ENCODE measurements at regions not wholly inside any gene's neighbourhood (a gene's known extent, or its start where the extent isn't known, plus 50 kb on each side); places are given as distances from the start of the nearest gene placed in this dataset.
"Not testable (repeated sequence)": the region's sequence is repeated elsewhere in the genome, so short reads cannot be mapped to it uniquely, and the experiment has no call there.

DNA sequence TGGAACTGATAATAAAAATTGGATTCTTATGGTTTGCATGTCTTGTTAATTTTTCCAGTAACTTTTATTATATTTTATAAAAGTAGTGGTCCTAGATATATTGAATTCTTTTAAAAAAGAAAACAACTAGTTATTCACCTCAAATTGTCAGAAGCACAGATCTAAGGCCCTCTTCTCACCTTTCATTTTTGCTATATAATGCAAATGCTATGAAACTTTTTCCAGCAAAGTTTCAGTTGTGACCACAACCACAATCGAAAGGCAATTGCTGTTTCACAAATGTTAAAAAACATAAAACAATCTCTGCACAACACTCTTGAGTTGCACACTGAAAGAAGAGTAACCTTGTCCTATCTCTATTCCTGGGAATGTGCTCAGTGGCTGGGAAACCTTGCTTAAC, 479.8 kb upstream of the FLRT2 start:
- FAIRE-seq (no peak), DNase-seq (ENCODE audit: insufficient read length, low spot score) (no peak)
- TF ChIP-seq POLR2A (IDR thresholded peaks at IDR 0.05; ENCODE audit: low read depth, low read length), result no peak

GRCh38 chr14:85052646-85053045, 477.3 kb upstream of the FLRT2 start:
- DNase-seq (ENCODE audit: insufficient read length, low spot score) (no peak), FAIRE-seq (no peak)
- no peak for TF ChIP-seq POLR2A (IDR thresholded peaks at IDR 0.05; ENCODE audit: low read depth, low read length)

- no peak for FAIRE-seq
- no peak for DNase-seq (ENCODE audit: insufficient read length, low spot score)
- TF ChIP-seq POLR2A (IDR thresholded peaks at IDR 0.05; ENCODE audit: low read depth, low read length), result no peak
These were observed 475.8 kb upstream of the FLRT2 start for GRCh38 chr14:85054178-85054577.

GRCh38 chr14:85056267-85056666, 473.7 kb upstream of the FLRT2 start:
- DNase-seq (ENCODE audit: insufficient read length, low spot score) (no peak), FAIRE-seq (no peak)
- TF ChIP-seq POLR2A (IDR thresholded peaks at IDR 0.05; ENCODE audit: low read depth, low read length), result no peak

DNA sequence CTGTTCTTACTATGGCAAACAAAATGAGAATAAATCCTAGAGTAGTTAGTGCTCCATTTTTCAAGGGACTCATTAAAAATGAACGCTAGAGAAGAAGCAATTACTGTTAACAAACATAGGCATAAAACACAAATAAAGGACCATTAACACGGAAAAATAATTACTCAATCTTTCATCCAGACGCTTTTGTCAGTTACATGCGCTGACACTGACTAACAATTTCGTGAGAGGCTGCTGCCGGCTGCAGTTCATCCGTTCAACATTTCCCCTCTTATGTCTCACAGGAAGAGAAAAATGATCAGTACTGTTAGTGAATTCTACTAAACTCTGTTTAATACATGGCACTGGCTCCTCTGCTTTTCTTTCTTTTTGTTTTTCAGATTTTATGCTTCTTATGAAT, 472.7 kb upstream of the FLRT2 start:
- TF ChIP-seq POLR2A (IDR thresholded peaks at IDR 0.05; ENCODE audit: low read depth, low read length), result no peak
- FAIRE-seq, result no peak
- no peak for DNase-seq (ENCODE audit: insufficient read length, low spot score)

DNA sequence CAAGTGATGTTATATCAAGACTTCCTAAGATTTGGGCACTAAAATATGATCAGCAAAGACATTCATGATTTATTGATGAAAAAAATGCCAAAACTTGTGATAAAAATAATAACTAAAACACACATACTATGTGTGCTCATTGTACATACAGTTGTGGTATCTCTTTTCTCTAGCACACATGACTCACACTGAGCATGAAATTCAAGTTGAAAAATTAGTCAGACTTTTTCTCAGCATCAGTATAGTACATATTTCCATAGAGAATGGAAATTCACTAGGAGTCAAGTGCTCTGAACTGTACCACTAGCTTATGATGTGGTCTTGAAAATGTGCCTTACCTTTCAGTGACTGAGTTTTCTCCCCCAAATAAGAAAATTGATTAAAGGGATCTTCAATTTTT, 471.8 kb upstream of the FLRT2 start:
- no peak for TF ChIP-seq POLR2A (IDR thresholded peaks at IDR 0.05; ENCODE audit: low read depth, low read length)
- FAIRE-seq (no peak), DNase-seq (ENCODE audit: insufficient read length, low spot score) (no peak)

DNA sequence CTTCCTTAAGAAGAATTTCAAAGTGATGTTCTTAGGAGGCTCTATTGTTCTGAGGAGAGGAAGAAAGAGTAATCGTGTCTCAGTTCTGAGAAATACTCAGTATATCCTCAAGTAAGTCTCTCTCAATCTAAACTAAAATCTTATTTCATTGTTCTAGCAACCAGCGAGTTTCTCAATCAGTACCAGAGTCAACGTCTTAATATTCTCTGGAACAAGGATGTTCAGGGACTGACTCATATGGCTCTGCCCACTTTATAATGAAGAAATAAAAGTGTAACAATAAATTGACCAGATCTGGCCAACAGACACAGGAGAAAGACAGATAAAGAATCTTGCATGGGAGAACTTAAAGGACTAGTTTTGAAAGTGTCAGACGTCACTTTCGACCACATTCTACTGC, 469.8 kb upstream of the FLRT2 start:
- no peak for FAIRE-seq

DNA sequence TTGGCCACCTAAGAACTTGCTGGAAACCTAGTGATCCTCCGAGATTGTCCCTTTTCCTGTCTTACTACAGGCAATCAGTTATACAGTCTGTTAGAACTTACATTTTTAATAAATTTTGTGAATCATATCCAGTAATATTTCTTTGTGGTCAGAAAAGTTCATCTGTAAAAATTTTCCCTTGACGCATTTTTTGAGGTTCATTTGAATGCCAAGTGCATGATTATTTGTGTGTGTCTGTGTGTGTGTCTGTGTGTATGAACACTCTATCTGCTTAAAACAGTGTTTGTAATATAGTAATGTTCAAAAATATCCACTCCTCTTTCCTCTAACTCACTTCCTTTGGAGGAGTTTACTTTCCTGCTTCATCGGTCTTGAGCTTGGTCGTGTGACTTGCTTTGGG, 468.7 kb upstream of the FLRT2 start:
- FAIRE-seq, result no peak
- TF ChIP-seq POLR2A (IDR thresholded peaks at IDR 0.05; ENCODE audit: low read depth, low read length), result no peak
- DNase-seq (ENCODE audit: insufficient read length, low spot score), result no peak

More for the DNA sequence above, 469.8 kb upstream of the FLRT2 start:
- TF ChIP-seq POLR2A (IDR thresholded peaks at IDR 0.05; ENCODE audit: low read depth, low read length), result no peak
- no peak for DNase-seq (ENCODE audit: insufficient read length, low spot score)

DNA sequence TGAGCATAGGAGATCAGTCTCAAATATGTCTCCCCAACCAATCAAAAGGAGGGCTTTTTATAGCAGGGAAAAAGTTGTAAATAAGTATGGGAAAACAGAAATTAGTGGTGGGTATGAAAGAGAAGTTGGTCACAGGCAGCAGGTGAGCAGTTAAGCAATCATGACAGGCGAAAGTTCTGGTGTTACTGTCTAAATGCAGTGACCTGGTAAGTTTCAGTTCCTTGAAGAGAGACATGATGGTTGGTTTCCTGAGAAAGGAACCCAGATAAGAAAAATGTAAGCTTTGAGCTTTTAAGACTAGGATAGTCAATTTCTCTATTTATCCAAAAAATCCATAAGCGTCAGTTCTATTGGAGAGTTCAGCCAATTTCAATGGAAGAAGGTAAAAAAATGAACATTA, 466.2 kb upstream of the FLRT2 start:
- no peak for TF ChIP-seq POLR2A (IDR thresholded peaks at IDR 0.05; ENCODE audit: low read depth, low read length)
- no peak for DNase-seq (ENCODE audit: insufficient read length, low spot score)
- no peak for FAIRE-seq

DNA sequence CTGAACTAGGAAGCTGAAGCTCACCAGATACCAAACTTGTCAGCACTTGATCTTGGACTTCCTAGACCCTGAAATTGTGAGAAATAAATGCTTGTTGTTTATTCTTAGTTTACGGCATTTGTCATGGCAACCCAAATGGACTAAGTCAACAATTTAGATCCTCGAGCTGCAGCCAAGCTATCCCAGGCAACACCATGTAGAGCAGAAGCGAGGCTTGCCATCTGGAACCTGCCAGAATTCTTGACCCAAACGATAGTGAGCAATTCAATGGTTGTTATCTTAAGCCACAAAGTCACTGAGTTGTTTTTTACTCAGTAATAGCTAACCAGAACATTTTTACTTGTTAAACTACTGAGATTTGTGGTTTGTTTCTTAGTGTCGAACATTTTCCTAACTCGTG, 458.5 kb upstream of the FLRT2 start:
- DNase-seq (ENCODE audit: insufficient read length, low spot score), result no peak
- TF ChIP-seq POLR2A (IDR thresholded peaks at IDR 0.05; ENCODE audit: low read depth, low read length), result no peak
- FAIRE-seq, result no peak

DNA sequence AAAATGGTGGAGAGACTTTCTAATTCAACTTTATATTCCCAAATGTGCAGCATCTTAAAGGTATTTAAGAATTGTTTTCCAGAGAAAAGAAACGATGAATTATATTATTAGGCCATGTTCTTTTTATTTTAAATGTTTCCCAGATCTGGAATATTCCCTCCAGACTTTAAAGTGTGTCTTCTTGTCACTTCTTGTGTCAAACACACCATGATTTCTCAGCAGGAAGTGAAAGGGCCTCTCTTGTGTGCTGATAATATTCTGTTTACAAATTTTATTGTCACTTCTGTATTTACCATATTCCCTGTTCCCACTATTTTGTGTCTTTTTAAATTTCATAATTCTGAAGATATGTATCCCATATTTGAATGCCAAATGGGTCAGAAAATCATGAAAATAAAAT, 455.0 kb upstream of the FLRT2 start:
- TF ChIP-seq POLR2A (IDR thresholded peaks at IDR 0.05; ENCODE audit: low read depth, low read length), result no peak
- DNase-seq (ENCODE audit: insufficient read length, low spot score), result no peak
- no peak for FAIRE-seq

GRCh38 chr14:85075694-85076476, 454.1 kb upstream of the FLRT2 start:
- no peak for TF ChIP-seq POLR2A (IDR thresholded peaks at IDR 0.05; ENCODE audit: low read depth, low read length)
- FAIRE-seq, result no peak
- DNase-seq (ENCODE audit: insufficient read length, low spot score), result no peak

GRCh38 chr14:85077716-85078115, 452.2 kb upstream of the FLRT2 start:
- not testable (repeated sequence) for FAIRE-seq; DNase-seq (ENCODE audit: insufficient read length, low spot score)

GRCh38 chr14:85079842-85080730, 449.9 kb upstream of the FLRT2 start:
- FAIRE-seq (no peak), DNase-seq (ENCODE audit: insufficient read length, low spot score) (no peak)
- TF ChIP-seq POLR2A (IDR thresholded peaks at IDR 0.05; ENCODE audit: low read depth, low read length), result no peak

GRCh38 chr14:85084344-85084743, 445.6 kb upstream of the FLRT2 start:
- FAIRE-seq (no peak), DNase-seq (ENCODE audit: insufficient read length, low spot score) (no peak)
- no peak for TF ChIP-seq POLR2A (IDR thresholded peaks at IDR 0.05; ENCODE audit: low read depth, low read length)

Data from H54 (cell line).